WTC11 (cell line): ENCODE measurements at regions not wholly inside any gene's neighbourhood (a gene's known extent, or its start where the extent isn't known, plus 50 kb on each side); places are given as distances from the start of the nearest gene placed in this dataset.

Experiments used
- ATAC-seq: fragments of 200-7000 bp; cut with Tn5 transposase; 2 replicates; pipeline ENCODE4 v1.10.0; 2021; ENCODE audit warnings: mild to moderate bottlenecking, moderate library complexity
- CTCF ChIA-PET: fragments of 300-600 bp; sonication (Branson Sonifier 250); formaldehyde crosslinking; loops from one replicate; lab custom pipeline; 2021; ENCODE audit warnings: antibody characterized with exemption; lab: Charles Lee
- POLR2A ChIA-PET: fragments of 350-600 bp; sonication (Branson Sonifier 250); formaldehyde crosslinking; loops from one replicate; lab custom pipeline; 2021; ENCODE audit warnings: antibody characterized with exemption; lab: Charles Lee
- DNase-seq: peaks from one replicate; pipeline ENCODE4 v3.0.0; 2021; ENCODE audit warnings: low spot score
- H3K27ac Mint-ChIP-seq: 2 replicates; pipeline ENCODE4 v1.8.0; 2021; ENCODE audit warnings: mixed read lengths
- H3K27me3 Mint-ChIP-seq: 2 replicates; pipeline ENCODE4 v1.8.0; 2021; ENCODE audit warnings: low read depth, mild to moderate bottlenecking, moderate library complexity, mixed read lengths
- H3K36me3 Mint-ChIP-seq: 2 replicates; pipeline ENCODE4 v1.8.0; 2021; ENCODE audit warnings: mixed read lengths
- H3K4me1 Mint-ChIP-seq: 2 replicates; pipeline ENCODE4 v1.8.0; 2022; ENCODE audit warnings: mixed read lengths
- H3K4me3 Mint-ChIP-seq: 2 replicates; pipeline ENCODE4 v1.8.0; 2021; ENCODE audit warnings: mild to moderate bottlenecking, moderate library complexity, mixed read lengths
- H3K9me3 Mint-ChIP-seq: 2 replicates; pipeline ENCODE4 v1.8.0; 2021; ENCODE audit warnings: mixed read lengths
- CBFB ChIP-seq: sonication (generic); formaldehyde crosslinking; IDR thresholded peaks from 2 replicates; pipeline ENCODE4 v1.8.1; 2022; ENCODE audit warnings: mild to moderate bottlenecking, low read depth, missing genetic modification reagents
- CREB1 ChIP-seq: sonication (generic); formaldehyde crosslinking; IDR thresholded peaks from 2 replicates; pipeline ENCODE4 v1.8.0; 2023; ENCODE audit warnings: mild to moderate bottlenecking, missing genetic modification reagents
- FOXJ3 ChIP-seq: sonication (generic); formaldehyde crosslinking; IDR thresholded peaks from 2 replicates; pipeline ENCODE4 v1.9.0; 2021; ENCODE audit warnings: missing genetic modification reagents, mild to moderate bottlenecking, borderline replicate concordance
- GRHL2 ChIP-seq: fragments of 250-450 bp; sonication (Bioruptor Pico); IDR thresholded peaks from 2 replicates; pipeline ENCODE4 v1.8.0; 2022; ENCODE audit warnings: mild to moderate bottlenecking, moderate library complexity; ENCODE audit not compliant: insufficient replicate concordance, severe bottlenecking
- GTF2I ChIP-seq: fragments of 250-450 bp; sonication (Bioruptor Pico); conservative IDR thresholded peaks from 2 replicates; pipeline ENCODE4 v1.4.0; 2021; ENCODE audit warnings: mild to moderate bottlenecking
- JUN ChIP-seq: sonication (generic); formaldehyde crosslinking; IDR thresholded peaks from 2 replicates; pipeline ENCODE4 v1.8.0; 2023; ENCODE audit warnings: mild to moderate bottlenecking, missing genetic modification reagents
- NFE2L1 ChIP-seq: sonication (generic); formaldehyde crosslinking; IDR thresholded peaks from 2 replicates; pipeline ENCODE4 v1.8.1; 2023; ENCODE audit warnings: missing genetic modification reagents
- RORB ChIP-seq: fragments of 250-450 bp; sonication (Bioruptor Pico); IDR thresholded peaks from 2 replicates; pipeline ENCODE4 v1.9.0; 2021; ENCODE audit warnings: mild to moderate bottlenecking
- TEAD4 ChIP-seq: sonication (generic); formaldehyde crosslinking; IDR thresholded peaks from 2 replicates; pipeline ENCODE4 v1.8.0; 2022; ENCODE audit warnings: mild to moderate bottlenecking, missing genetic modification reagents
- ZNF219 ChIP-seq: sonication (generic); formaldehyde crosslinking; IDR thresholded peaks from 2 replicates; pipeline ENCODE4 v1.8.0; 2023; ENCODE audit warnings: missing genetic modification reagents, mild to moderate bottlenecking, borderline replicate concordance
- TF ChIP-seq, protein P1 (sequence below): fragments of 250-450 bp; sonication (Bioruptor Pico); IDR thresholded peaks from 2 replicates; pipeline ENCODE4 v1.9.0; 2021; ENCODE audit warnings: mild to moderate bottlenecking
- TF ChIP-seq, protein P2 (sequence below): sonication (generic); formaldehyde crosslinking; IDR thresholded peaks from 2 replicates; pipeline ENCODE4 v1.8.1; 2023; ENCODE audit warnings: mild to moderate bottlenecking, missing genetic modification reagents, moderate library complexity
- TF ChIP-seq, protein P3 (sequence below): fragments of 250-450 bp; sonication (Bioruptor Pico); conservative IDR thresholded peaks from 2 replicates; pipeline ENCODE4 v1.9.0; 2021; ENCODE audit warnings: mild to moderate bottlenecking
- TF ChIP-seq, protein P4 (sequence below): sonication (generic); formaldehyde crosslinking; IDR thresholded peaks from 2 replicates; pipeline ENCODE4 v1.8.0; 2023; ENCODE audit warnings: mild to moderate bottlenecking, missing genetic modification reagents
- TF ChIP-seq, protein P5 (sequence below): sonication (generic); formaldehyde crosslinking; IDR thresholded peaks from 2 replicates; pipeline ENCODE4 v1.8.1; 2023; ENCODE audit warnings: mild to moderate bottlenecking, missing genetic modification reagents
- TF ChIP-seq, protein P6 (sequence below): sonication (generic); formaldehyde crosslinking; IDR thresholded peaks from 2 replicates; pipeline ENCODE4 v1.8.0; 2023; ENCODE audit warnings: missing genetic modification reagents
- TF ChIP-seq, protein P7 (sequence below): sonication (generic); formaldehyde crosslinking; IDR thresholded peaks from 2 replicates; pipeline ENCODE4 v1.8.0; 2022; ENCODE audit warnings: mild to moderate bottlenecking, missing genetic modification reagents
- TF ChIP-seq, protein P8 (sequence below): sonication (generic); formaldehyde crosslinking; IDR thresholded peaks from 2 replicates; pipeline ENCODE4 v1.8.1; 2023; ENCODE audit warnings: mild to moderate bottlenecking, missing genetic modification reagents, moderate library complexity
- TF ChIP-seq, protein P9 (sequence below): fragments of 200-600 bp; IDR thresholded peaks from 2 replicates; pipeline ENCODE4 v1.8.0; 2022; ENCODE audit warnings: antibody characterized with exemption
- TF ChIP-seq, protein P10 (sequence below): fragments of 250-450 bp; sonication (Bioruptor Pico); IDR thresholded peaks from 2 replicates; pipeline ENCODE4 v1.9.0; 2021; ENCODE audit warnings: moderate library complexity, mild to moderate bottlenecking, inconsistent platforms, borderline replicate concordance

DNA sequence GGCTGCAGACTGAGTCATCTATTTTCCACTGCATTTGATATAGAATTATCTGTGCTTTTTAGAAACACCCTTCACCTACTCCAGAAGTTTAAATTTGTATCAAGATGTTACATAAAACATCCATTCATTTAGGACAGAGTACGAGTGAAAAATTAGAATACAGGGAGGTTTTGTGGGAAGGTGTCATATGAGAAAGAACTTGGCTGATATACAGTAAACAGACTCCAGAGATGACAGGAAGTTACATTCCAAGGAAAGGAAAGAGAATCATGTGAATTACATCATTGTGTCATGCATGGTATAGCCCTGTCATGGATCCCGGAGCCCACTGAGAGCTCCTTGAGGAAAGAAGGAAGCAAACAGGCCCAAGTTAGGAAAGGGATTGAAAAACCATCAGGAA, 341.5 kb upstream of the PKDCC start (continued):
- TF ChIP-seq RORB (CRISPR knock-in tag) (no peak), CREB1 (CRISPR knock-in tag) (no peak), CBFB (CRISPR knock-in tag) (no peak), JUN (CRISPR knock-in tag) (no peak), TEAD4 (no peak), FOXJ3 (CRISPR knock-in tag) (no peak)
- TF ChIP-seq, protein P1, sequence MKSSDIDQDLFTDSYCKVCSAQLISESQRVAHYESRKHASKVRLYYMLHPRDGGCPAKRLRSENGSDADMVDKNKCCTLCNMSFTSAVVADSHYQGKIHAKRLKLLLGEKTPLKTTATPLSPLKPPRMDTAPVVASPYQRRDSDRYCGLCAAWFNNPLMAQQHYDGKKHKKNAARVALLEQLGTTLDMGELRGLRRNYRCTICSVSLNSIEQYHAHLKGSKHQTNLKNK (CRISPR knock-in tag) = no peak
- TF ChIP-seq, protein P2, sequence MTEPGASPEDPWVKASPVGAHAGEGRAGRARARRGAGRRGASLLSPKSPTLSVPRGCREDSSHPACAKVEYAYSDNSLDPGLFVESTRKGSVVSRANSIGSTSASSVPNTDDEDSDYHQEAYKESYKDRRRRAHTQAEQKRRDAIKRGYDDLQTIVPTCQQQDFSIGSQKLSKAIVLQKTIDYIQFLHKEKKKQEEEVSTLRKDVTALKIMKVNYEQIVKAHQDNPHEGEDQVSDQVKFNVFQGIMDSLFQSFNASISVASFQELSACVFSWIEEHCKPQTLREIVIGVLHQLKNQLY = no peak
- TF ChIP-seq, protein P3, sequence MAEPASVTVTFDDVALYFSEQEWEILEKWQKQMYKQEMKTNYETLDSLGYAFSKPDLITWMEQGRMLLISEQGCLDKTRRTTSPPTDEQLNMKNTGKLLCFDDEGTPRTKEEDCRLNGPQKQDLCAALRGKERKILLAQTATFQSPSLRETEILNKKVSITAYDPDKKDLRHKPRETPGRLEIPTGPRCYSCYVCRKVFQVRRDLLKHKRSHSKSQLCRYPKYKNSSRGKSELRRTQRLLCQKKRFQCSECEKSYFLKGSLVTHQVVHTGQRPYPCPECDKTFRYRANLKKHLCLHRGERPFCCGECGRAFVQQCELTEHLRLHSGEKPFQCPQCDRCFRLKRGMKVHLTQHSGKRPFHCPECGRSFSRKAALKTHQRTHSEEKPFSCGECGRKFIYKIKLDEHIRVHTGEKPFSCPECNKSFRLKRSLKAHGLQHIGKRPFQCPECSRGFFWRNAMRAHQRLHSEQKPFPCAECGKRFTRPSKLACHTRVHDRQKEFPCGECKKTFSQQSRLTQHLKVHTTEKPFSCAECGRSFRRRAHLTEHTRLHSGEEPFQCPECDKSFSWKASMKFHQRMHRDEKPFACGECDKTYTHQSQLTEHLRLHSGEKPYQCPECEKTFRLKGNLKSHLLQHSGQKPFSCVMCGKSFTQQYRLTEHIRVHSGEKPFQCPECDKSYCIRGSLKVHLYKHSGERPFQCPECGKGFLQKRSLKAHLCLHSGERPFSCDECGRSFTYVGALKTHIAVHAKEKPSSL = no peak
- TF ChIP-seq, protein P4, sequence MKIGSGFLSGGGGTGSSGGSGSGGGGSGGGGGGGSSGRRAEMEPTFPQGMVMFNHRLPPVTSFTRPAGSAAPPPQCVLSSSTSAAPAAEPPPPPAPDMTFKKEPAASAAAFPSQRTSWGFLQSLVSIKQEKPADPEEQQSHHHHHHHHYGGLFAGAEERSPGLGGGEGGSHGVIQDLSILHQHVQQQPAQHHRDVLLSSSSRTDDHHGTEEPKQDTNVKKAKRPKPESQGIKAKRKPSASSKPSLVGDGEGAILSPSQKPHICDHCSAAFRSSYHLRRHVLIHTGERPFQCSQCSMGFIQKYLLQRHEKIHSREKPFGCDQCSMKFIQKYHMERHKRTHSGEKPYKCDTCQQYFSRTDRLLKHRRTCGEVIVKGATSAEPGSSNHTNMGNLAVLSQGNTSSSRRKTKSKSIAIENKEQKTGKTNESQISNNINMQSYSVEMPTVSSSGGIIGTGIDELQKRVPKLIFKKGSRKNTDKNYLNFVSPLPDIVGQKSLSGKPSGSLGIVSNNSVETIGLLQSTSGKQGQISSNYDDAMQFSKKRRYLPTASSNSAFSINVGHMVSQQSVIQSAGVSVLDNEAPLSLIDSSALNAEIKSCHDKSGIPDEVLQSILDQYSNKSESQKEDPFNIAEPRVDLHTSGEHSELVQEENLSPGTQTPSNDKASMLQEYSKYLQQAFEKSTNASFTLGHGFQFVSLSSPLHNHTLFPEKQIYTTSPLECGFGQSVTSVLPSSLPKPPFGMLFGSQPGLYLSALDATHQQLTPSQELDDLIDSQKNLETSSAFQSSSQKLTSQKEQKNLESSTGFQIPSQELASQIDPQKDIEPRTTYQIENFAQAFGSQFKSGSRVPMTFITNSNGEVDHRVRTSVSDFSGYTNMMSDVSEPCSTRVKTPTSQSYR (CRISPR knock-in tag) = no peak
- TF ChIP-seq, protein P5, sequence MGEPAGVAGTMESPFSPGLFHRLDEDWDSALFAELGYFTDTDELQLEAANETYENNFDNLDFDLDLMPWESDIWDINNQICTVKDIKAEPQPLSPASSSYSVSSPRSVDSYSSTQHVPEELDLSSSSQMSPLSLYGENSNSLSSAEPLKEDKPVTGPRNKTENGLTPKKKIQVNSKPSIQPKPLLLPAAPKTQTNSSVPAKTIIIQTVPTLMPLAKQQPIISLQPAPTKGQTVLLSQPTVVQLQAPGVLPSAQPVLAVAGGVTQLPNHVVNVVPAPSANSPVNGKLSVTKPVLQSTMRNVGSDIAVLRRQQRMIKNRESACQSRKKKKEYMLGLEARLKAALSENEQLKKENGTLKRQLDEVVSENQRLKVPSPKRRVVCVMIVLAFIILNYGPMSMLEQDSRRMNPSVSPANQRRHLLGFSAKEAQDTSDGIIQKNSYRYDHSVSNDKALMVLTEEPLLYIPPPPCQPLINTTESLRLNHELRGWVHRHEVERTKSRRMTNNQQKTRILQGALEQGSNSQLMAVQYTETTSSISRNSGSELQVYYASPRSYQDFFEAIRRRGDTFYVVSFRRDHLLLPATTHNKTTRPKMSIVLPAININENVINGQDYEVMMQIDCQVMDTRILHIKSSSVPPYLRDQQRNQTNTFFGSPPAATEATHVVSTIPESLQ (CRISPR knock-in tag) = no peak
- TF ChIP-seq, protein P6, sequence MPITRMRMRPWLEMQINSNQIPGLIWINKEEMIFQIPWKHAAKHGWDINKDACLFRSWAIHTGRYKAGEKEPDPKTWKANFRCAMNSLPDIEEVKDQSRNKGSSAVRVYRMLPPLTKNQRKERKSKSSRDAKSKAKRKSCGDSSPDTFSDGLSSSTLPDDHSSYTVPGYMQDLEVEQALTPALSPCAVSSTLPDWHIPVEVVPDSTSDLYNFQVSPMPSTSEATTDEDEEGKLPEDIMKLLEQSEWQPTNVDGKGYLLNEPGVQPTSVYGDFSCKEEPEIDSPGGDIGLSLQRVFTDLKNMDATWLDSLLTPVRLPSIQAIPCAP (CRISPR knock-in tag) = no peak

DNA sequence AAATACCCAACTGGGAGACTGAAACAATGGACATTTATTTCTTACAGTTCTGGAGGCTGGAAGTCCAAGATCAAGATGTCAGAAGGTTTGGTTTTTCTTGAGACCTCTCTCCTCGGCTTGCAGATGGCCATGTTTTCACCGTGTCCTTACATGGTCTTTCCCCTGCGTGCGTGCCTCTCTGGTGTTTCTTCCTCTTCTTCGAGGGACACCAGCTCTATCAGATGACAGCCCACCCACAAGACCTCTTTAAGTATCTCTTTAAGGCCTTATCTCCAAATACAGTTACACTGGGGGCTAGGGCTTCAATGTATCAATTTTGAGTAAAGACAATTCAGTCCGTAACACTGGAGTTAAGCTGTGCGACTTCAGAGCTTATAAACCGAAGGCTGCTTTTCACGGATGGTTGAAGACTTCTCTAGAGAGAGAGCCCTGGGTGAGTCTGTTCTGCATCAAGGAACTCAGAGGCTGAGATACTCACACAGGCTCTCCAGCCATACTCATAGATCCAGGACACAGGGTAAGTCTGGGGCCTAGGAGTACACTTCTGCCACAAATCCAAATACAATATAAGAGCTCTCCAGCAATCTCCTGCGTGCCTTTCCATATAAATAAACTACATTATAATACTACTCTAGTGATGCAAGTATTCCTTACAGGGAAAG, 339.9 kb upstream of the PKDCC start:
- Mint-ChIP-seq H3K27me3 (no peaks in the 10 kb centered on the region), H3K27ac (no peak overlapping the region), H3K4me1 (peaks cover 6% of the 10 kb centered on the region), H3K36me3 (no peaks in the 10 kb centered on the region), H3K9me3 (no peaks in the 10 kb centered on the region), H3K4me3 (no peak overlapping the region)
- DNase-seq (no peak), ATAC-seq (no peak)
- TF ChIP-seq ZNF219 (CRISPR knock-in tag) (no peak), GRHL2 (CRISPR knock-in tag) (no peak), NFE2L1 (CRISPR knock-in tag) (no peak), GTF2I (no peak)
- TF ChIP-seq, protein P7, sequence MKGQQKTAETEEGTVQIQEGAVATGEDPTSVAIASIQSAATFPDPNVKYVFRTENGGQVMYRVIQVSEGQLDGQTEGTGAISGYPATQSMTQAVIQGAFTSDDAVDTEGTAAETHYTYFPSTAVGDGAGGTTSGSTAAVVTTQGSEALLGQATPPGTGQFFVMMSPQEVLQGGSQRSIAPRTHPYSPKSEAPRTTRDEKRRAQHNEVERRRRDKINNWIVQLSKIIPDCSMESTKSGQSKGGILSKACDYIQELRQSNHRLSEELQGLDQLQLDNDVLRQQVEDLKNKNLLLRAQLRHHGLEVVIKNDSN = no peak
- TF ChIP-seq, protein P8, sequence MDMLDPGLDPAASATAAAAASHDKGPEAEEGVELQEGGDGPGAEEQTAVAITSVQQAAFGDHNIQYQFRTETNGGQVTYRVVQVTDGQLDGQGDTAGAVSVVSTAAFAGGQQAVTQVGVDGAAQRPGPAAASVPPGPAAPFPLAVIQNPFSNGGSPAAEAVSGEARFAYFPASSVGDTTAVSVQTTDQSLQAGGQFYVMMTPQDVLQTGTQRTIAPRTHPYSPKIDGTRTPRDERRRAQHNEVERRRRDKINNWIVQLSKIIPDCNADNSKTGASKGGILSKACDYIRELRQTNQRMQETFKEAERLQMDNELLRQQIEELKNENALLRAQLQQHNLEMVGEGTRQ (CRISPR knock-in tag) = no peak
- TF ChIP-seq, protein P9, sequence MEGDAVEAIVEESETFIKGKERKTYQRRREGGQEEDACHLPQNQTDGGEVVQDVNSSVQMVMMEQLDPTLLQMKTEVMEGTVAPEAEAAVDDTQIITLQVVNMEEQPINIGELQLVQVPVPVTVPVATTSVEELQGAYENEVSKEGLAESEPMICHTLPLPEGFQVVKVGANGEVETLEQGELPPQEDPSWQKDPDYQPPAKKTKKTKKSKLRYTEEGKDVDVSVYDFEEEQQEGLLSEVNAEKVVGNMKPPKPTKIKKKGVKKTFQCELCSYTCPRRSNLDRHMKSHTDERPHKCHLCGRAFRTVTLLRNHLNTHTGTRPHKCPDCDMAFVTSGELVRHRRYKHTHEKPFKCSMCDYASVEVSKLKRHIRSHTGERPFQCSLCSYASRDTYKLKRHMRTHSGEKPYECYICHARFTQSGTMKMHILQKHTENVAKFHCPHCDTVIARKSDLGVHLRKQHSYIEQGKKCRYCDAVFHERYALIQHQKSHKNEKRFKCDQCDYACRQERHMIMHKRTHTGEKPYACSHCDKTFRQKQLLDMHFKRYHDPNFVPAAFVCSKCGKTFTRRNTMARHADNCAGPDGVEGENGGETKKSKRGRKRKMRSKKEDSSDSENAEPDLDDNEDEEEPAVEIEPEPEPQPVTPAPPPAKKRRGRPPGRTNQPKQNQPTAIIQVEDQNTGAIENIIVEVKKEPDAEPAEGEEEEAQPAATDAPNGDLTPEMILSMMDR = no peak
- TF ChIP-seq, protein P10, sequence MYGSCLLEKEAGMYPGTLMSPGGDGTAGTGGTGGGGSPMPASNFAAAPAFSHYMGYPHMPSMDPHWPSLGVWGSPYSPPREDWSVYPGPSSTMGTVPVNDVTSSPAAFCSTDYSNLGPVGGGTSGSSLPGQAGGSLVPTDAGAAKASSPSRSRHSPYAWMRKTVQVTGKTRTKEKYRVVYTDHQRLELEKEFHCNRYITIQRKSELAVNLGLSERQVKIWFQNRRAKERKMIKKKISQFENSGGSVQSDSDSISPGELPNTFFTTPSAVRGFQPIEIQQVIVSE = no peak
- ChIA-PET CTCF (no interaction called here), POLR2A (no interaction called here)
